ENCODE measurements at regions not wholly inside any gene's neighbourhood (a gene's known extent, or its start where the extent isn't known, plus 50 kb on each side); places are given as distances from the start of the nearest gene placed in this dataset.

- TF ChIP-seq CTCF (IDR thresholded peaks at IDR 0.05; ENCODE audit: control extremely low read depth, extremely low read depth), result no peak
- ATAC-seq (ENCODE audit: insufficient read depth, low FRiP score), result peak; percentile 43
- H3K27ac ChIP-seq (ENCODE audit: low read depth in 1 of 2, low read length in 1 of 2), result no peak overlapping the region
Observed at GRCh38 chr17:73777131-73777449, 132.8 kb upstream of the SDK2 start.

GRCh38 chr17:73782231-73782630 is 138.0 kb upstream of the SDK2 start:
- DNase-seq (no peak), ATAC-seq (ENCODE audit: insufficient read depth, low FRiP score) (no peak)
- TF ChIP-seq CTCF (IDR thresholded peaks at IDR 0.05; ENCODE audit: control extremely low read depth, extremely low read depth), result no peak
- Histone ChIP-seq H3K9me3 (ENCODE audit: control insufficient read depth in 4 of 4, insufficient read depth in 3 of 4, low read length in 3 of 4) (peaks cover 0 to 3% (median 0%) of the 10 kb centered on the region in 4 donors), H3K4me1 (ENCODE audit: control insufficient read depth in 5 of 5, insufficient read depth in 5 of 5, low read length in 5 of 5) (peaks cover 0 to 35% (median 6%) of the 10 kb centered on the region in 5 donors), H3K36me3 (ENCODE audit: control insufficient read depth in 4 of 4, insufficient read depth in 4 of 4, low read length in 4 of 4) (no peaks in the 10 kb centered on the region), H3K9ac (ENCODE audit: insufficient read depth in 1 of 2, low read length in 2 of 2) (no peak overlapping the region), H3K27ac (ENCODE audit: low read depth in 1 of 2, low read length in 1 of 2) (no peak overlapping the region), H3K27me3 (ENCODE audit: control insufficient read depth in 3 of 3, insufficient read depth in 3 of 3, low read length in 2 of 3) (peaks cover 0 to 5% (median 0%) of the 10 kb centered on the region in 3 donors), H3K4me3 (no peak overlapping the region)
- WGBS, 2 donors, result 40 to 47% methylated on average over 6 of the region's 6 CpGs

More at GRCh38 chr17:73777131-73777449, 132.8 kb upstream of the SDK2 start:
- no peaks in the 10 kb centered on the region for H3K36me3 ChIP-seq (ENCODE audit: control insufficient read depth in 4 of 4, insufficient read depth in 4 of 4, low read length in 4 of 4)
- no peak overlapping the region for H3K9ac ChIP-seq (ENCODE audit: insufficient read depth in 1 of 2, low read length in 2 of 2)
- DNase-seq, result peak; percentile 96 to 100 (median 99)
- peaks cover 0 to 3% (median 0%) of the 10 kb centered on the region in 4 donors for H3K9me3 ChIP-seq (ENCODE audit: control insufficient read depth in 4 of 4, insufficient read depth in 3 of 4, low read length in 3 of 4)
- WGBS, 2 donors, result 63 to 67% methylated on average over 7 of the region's 7 CpGs
- no peak overlapping the region for H3K4me3 ChIP-seq
- no peaks in the 10 kb centered on the region for H3K27me3 ChIP-seq (ENCODE audit: control insufficient read depth in 3 of 3, insufficient read depth in 3 of 3, low read length in 2 of 3)
- peaks cover 0 to 53% (median 4%) of the 10 kb centered on the region in 5 donors for H3K4me1 ChIP-seq (ENCODE audit: control insufficient read depth in 5 of 5, insufficient read depth in 5 of 5, low read length in 5 of 5)

GRCh38 chr17:73782641-73783381 is 138.6 kb upstream of the SDK2 start:
- 72 to 75% methylated on average over 11 of the region's 11 CpGs for WGBS, 2 donors
- H3K9ac ChIP-seq (ENCODE audit: insufficient read depth in 1 of 2, low read length in 2 of 2), result no peak overlapping the region
- H3K9me3 ChIP-seq (ENCODE audit: control insufficient read depth in 4 of 4, insufficient read depth in 3 of 4, low read length in 3 of 4), result peaks cover 0 to 3% (median 0%) of the 10 kb centered on the region in 4 donors
- H3K4me3 ChIP-seq, result no peak overlapping the region
- H3K4me1 ChIP-seq (ENCODE audit: control insufficient read depth in 5 of 5, insufficient read depth in 5 of 5, low read length in 5 of 5), result peaks cover 0 to 35% (median 2%) of the 10 kb centered on the region in 5 donors
- no peak for TF ChIP-seq CTCF (IDR thresholded peaks at IDR 0.05; ENCODE audit: control extremely low read depth, extremely low read depth)
- no peaks in the 10 kb centered on the region for H3K36me3 ChIP-seq (ENCODE audit: control insufficient read depth in 4 of 4, insufficient read depth in 4 of 4, low read length in 4 of 4)
- ATAC-seq (ENCODE audit: insufficient read depth, low FRiP score) (no peak), DNase-seq (no peak)
- peaks cover 0 to 5% (median 0%) of the 10 kb centered on the region in 3 donors for H3K27me3 ChIP-seq (ENCODE audit: control insufficient read depth in 3 of 3, insufficient read depth in 3 of 3, low read length in 2 of 3)
- no peak overlapping the region for H3K27ac ChIP-seq (ENCODE audit: low read depth in 1 of 2, low read length in 1 of 2)

Data from lung (tissue), 11 donors.